HEK293T (cell line): ENCODE measurements at regions not wholly inside any gene's neighbourhood (a gene's known extent, or its start where the extent isn't known, plus 50 kb on each side); places are given as distances from the start of the nearest gene placed in this dataset.

Experiments
- BHLHE40 ChIP-seq: fragments of 450-650 bp; IDR thresholded peaks from 2 replicates; pipeline ENCODE4 v1.6.1; 2016; ENCODE audit warnings: mild to moderate bottlenecking, moderate library complexity, borderline replicate concordance
- FOXK2 ChIP-seq: fragments of 450-650 bp; IDR thresholded peaks from 2 replicates; pipeline ENCODE4 v1.6.1; 2016; ENCODE audit warnings: mild to moderate bottlenecking
- FOXM1 ChIP-seq: fragments of 450-650 bp; IDR thresholded peaks from 2 replicates; pipeline ENCODE4 v1.6.1; 2017; ENCODE audit warnings: mild to moderate bottlenecking, borderline replicate concordance
- SP1 ChIP-seq: fragments of 450-650 bp; IDR thresholded peaks from 2 replicates; pipeline ENCODE4 v1.6.1; 2017
- SUZ12 ChIP-seq: fragments of 450-650 bp; IDR thresholded peaks from 2 replicates; pipeline ENCODE4 v1.6.1; 2016; ENCODE audit warnings: mild to moderate bottlenecking

- no peak for TF ChIP-seq FOXM1
- no peak for TF ChIP-seq SUZ12
- TF ChIP-seq BHLHE40: no peak
- TF ChIP-seq FOXK2: no peak
- no peak for TF ChIP-seq SP1
These were observed 2233.4 kb downstream of the ARAP2 start for GRCh38 chr4:34010751-34011519.
